Thyroid gland (tissue), 4 donors: ENCODE measurements at regions not wholly inside any gene's neighbourhood (a gene's known extent, or its start where the extent isn't known, plus 50 kb on each side); places are given as distances from the start of the nearest gene placed in this dataset.

Experiments used
- DNase-seq, 2 donors: peaks; one replicate each; pipeline ENCODE4 v3.0.0-alpha.2; 2019
- H3K27ac ChIP-seq, 3 donors: fragments of 200-600 bp; sonication (generic); 1 replicate in 2 of 3; 2 replicates in 1 of 3; pipeline ENCODE4 v1.5.1; 2016 to 2019; ENCODE audit warnings: mild to moderate bottlenecking in 1 of 3, moderate library complexity in 1 of 3
- H3K27me3 ChIP-seq: fragments of 200-600 bp; sonication (generic); one replicate; pipeline ENCODE4 v1.5.1; 2019
- H3K36me3 ChIP-seq, 2 donors: fragments of 200-600 bp; sonication (generic); one replicate each; pipeline ENCODE4 v1.5.1; 2016 to 2019
- H3K4me1 ChIP-seq, 2 donors: fragments of 200-600 bp; sonication (generic); one replicate each; pipeline ENCODE4 v1.5.1; 2017 to 2019
- H3K4me3 ChIP-seq, 3 donors: fragments of 200-600 bp; sonication (generic); replicated peaks in 1 of 3; 1 replicate in 2 of 3; 2 replicates in 1 of 3; pipeline ENCODE4 v1.5.1; 2016; ENCODE audit warnings: mild to moderate bottlenecking in 1 of 3
- H3K9me3 ChIP-seq: fragments of 200-600 bp; sonication (generic); one replicate; pipeline ENCODE4 v1.5.1; 2017
- POLR2A ChIP-seq, 2 donors: fragments of 450-650 bp; IDR thresholded peaks; one replicate each; pipeline ENCODE4 v1.6.1; 2017; ENCODE audit warnings: antibody characterized with exemption in 2 of 2, mild to moderate bottlenecking in 2 of 2, moderate library complexity in 1 of 2
- WGBS, 2 donors: methylation state at CpG; one replicate each; pipeline ENCODE4 v1.1.5; 2017; 5-methylcytosine and 5-hydroxymethylcytosine counted together
- intact Hi-C: fragments of 100-400 bp; cut with DNase I; formaldehyde crosslinking; loops from one replicate; pipeline ENCODE4 v1.15.1; 2023
- TF ChIP-seq, protein P1 (sequence below), 6 experiments: fragments of 200-600 bp in 3 of 6; fragments of 450-650 bp in 3 of 6; sonication (generic) in 3 of 6; IDR thresholded peaks; one replicate each; pipeline ENCODE4 v1.5.1; 2016 to 2019; ENCODE audit warnings: antibody characterized with exemption in 6 of 6, mild to moderate bottlenecking in 2 of 6, inconsistent platforms in 1 of 6, moderate library complexity in 1 of 6

DNA sequence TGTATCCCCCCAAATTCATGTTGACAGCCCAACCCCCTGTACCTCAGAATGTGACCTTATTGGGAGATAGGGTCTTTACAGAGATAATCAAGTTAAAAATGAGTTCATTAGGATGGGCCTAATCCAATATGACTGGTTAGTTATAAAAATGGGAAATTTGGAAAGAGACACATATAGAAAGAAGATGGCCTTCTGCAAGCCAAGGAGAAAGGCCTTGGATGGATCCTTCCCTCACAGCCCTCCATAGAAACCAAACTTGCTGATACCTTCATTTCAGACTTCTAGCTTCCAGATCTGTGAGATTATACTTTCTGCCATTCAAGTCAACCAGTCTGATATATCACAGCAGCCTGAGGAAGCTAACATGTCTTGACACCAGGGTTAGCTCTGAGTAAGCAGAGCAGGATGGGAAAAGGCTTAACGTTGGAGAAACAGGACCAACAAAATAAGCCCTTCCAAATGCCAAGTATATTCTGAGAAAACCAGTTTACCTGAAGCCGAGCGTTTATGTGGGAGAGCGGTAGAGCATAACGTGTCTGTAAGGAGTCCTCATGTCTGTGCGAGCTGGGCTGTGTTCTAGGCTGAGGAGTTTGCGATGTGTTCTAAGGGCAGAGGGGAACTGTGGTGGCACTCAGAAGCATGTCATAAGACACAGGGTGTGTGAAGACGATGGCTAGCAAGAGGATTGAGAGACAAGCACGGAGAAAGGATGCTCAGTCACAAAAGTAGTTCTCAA lies 206.1 kb downstream of the PIK3R1 start:
- DNase-seq = peak; percentile 66 to 67
- H3K4me3 ChIP-seq = no peak overlapping the region
- H3K4me1 ChIP-seq = peaks cover 7 to 34% of the 10 kb centered on the region in 2 donors
- H3K27me3 ChIP-seq = no peaks in the 10 kb centered on the region
- peak overlapping the region in 1 of 3 donors; percentile 29 for H3K27ac ChIP-seq
- no peak for TF ChIP-seq POLR2A (IDR thresholded peaks at IDR 0.05)
- TF ChIP-seq, protein P1, sequence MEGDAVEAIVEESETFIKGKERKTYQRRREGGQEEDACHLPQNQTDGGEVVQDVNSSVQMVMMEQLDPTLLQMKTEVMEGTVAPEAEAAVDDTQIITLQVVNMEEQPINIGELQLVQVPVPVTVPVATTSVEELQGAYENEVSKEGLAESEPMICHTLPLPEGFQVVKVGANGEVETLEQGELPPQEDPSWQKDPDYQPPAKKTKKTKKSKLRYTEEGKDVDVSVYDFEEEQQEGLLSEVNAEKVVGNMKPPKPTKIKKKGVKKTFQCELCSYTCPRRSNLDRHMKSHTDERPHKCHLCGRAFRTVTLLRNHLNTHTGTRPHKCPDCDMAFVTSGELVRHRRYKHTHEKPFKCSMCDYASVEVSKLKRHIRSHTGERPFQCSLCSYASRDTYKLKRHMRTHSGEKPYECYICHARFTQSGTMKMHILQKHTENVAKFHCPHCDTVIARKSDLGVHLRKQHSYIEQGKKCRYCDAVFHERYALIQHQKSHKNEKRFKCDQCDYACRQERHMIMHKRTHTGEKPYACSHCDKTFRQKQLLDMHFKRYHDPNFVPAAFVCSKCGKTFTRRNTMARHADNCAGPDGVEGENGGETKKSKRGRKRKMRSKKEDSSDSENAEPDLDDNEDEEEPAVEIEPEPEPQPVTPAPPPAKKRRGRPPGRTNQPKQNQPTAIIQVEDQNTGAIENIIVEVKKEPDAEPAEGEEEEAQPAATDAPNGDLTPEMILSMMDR (IDR thresholded peaks at IDR 0.05) = no peak
- no peaks in the 10 kb centered on the region for H3K9me3 ChIP-seq
- intact Hi-C loops = no loop called here
- WGBS, 2 donors = 54 to 64% methylated on average over 9 of the region's 9 CpGs
- no peaks in the 10 kb centered on the region for H3K36me3 ChIP-seq

GRCh38 chr5:68423154-68423811 lies 207.7 kb downstream of the PIK3R1 start:
- intact Hi-C loops = no loop called here
- WGBS, 2 donors = 93 to 95% methylated on average over 6 of the region's 6 CpGs
- TF ChIP-seq POLR2A (IDR thresholded peaks at IDR 0.05) = no peak
- TF ChIP-seq, protein P1 (IDR thresholded peaks at IDR 0.05) = no peak

GRCh38 chr5:68424799-68425537 lies 209.4 kb downstream of the PIK3R1 start:
- intact Hi-C loops = no loop called here
- peaks cover 1 to 24% of the 10 kb centered on the region in 2 donors for H3K4me1 ChIP-seq
- whole genome bisulfite sequencing, 2 donors = 79 to 87% methylated on average over 6 of the region's 6 CpGs
- DNase-seq = no peak
- H3K27me3 ChIP-seq = no peaks in the 10 kb centered on the region
- H3K27ac ChIP-seq = no peak overlapping the region
- H3K4me3 ChIP-seq = no peak overlapping the region
- TF ChIP-seq, protein P1 (IDR thresholded peaks at IDR 0.05) = no peak
- H3K9me3 ChIP-seq = no peaks in the 10 kb centered on the region
- H3K36me3 ChIP-seq = no peaks in the 10 kb centered on the region

More at GRCh38 chr5:68423154-68423811, 207.7 kb downstream of the PIK3R1 start:
- no peaks in the 10 kb centered on the region for H3K9me3 ChIP-seq
- DNase-seq = no peak
- H3K4me3 ChIP-seq = no peak overlapping the region
- H3K4me1 ChIP-seq = peaks cover 7 to 30% of the 10 kb centered on the region in 2 donors
- no peaks in the 10 kb centered on the region for H3K27me3 ChIP-seq
- no peak overlapping the region for H3K27ac ChIP-seq
- H3K36me3 ChIP-seq = no peaks in the 10 kb centered on the region

- DNase-seq = no peak
- 85 to 90% methylated on average over 4 of the region's 4 CpGs for WGBS, 2 donors
- TF ChIP-seq, protein P1 (IDR thresholded peaks at IDR 0.05) = no peak
- no peak for TF ChIP-seq POLR2A (IDR thresholded peaks at IDR 0.05)
- intact Hi-C loops = no loop called here
- Histone ChIP-seq H3K36me3 (no peaks in the 10 kb centered on the region), H3K4me1 (peaks cover 0 to 8% of the 10 kb centered on the region in 2 donors), H3K27me3 (no peaks in the 10 kb centered on the region), H3K4me3 (no peak overlapping the region), H3K27ac (no peak overlapping the region), H3K9me3 (no peaks in the 10 kb centered on the region)
Observed at GRCh38 chr5:68426586-68426985, 211.0 kb downstream of the PIK3R1 start.
